Ascending aorta (tissue), 2 donors: ENCODE measurements at regions not wholly inside any gene's neighbourhood (a gene's known extent, or its start where the extent isn't known, plus 50 kb on each side); places are given as distances from the start of the nearest gene placed in this dataset.

ENCODE experiments used
- DNase-seq, 2 donors: peaks; one replicate each; pipeline ENCODE4 v3.0.0-alpha.2; 2019; ENCODE audit warnings: low spot score in 2 of 2
- H3K27ac ChIP-seq, 2 donors: fragments of 200-600 bp; sonication (generic); one replicate each; pipeline ENCODE4 v1.5.1; 2016 to 2017; ENCODE audit warnings: mild to moderate bottlenecking in 1 of 2
- H3K27me3 ChIP-seq: fragments of 200-600 bp; sonication (generic); one replicate; pipeline ENCODE4 v1.5.1; 2017
- H3K36me3 ChIP-seq, 2 donors: fragments of 200-600 bp; sonication (generic); one replicate each; pipeline ENCODE4 v1.5.1; 2016
- H3K4me1 ChIP-seq, 2 donors: fragments of 200-600 bp; sonication (generic); one replicate each; pipeline ENCODE4 v1.5.1; 2016 to 2017; ENCODE audit warnings: mild to moderate bottlenecking in 1 of 2
- H3K4me3 ChIP-seq, 2 donors: fragments of 200-600 bp; sonication (generic); one replicate each; pipeline ENCODE4 v1.5.1; 2016 to 2017; ENCODE audit warnings: mild to moderate bottlenecking in 1 of 2
- H3K9me3 ChIP-seq, 2 donors: fragments of 200-600 bp; sonication (generic); one replicate each; pipeline ENCODE4 v1.5.1; 2016
- intact Hi-C: fragments of 100-400 bp; cut with DNase I; formaldehyde crosslinking; loops from one replicate; pipeline ENCODE4 v1.15.1; 2023
- TF ChIP-seq, protein P1 (sequence below), 3 experiments: fragments of 200-600 bp in 2 of 3; fragments of 450-650 bp in 1 of 3; sonication (generic) in 2 of 3; IDR thresholded peaks; one replicate each; pipeline ENCODE4 v1.5.1; 2016 to 2019; ENCODE audit warnings: antibody characterized with exemption in 3 of 3, mild to moderate bottlenecking in 1 of 3, moderate library complexity in 1 of 3

DNA sequence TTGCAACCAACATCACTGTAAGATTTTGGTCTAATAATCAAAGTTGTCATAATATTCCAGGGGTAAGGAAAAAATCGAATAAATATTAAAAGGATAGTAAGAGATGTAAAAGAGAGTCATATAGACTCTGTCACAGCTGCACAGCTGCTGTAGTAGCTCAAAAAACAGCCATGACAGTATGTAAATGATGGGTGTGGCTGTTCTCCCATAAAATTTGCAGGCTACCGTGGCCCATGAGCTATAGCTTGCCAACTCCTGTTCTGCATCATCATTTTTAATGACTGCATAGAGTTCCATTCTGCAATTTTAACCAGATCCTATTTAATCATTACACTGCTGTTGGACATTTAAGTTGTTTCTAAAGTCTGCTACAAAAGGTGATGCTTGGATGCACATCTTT lies 450.5 kb upstream of the MPDZ start:
- H3K4me3 ChIP-seq = no peak overlapping the region
- DNase-seq = no peak
- no peak overlapping the region for H3K27ac ChIP-seq
- H3K9me3 ChIP-seq = no peaks in the 10 kb centered on the region
- no peaks in the 10 kb centered on the region for H3K4me1 ChIP-seq
- H3K36me3 ChIP-seq = no peaks in the 10 kb centered on the region
- H3K27me3 ChIP-seq = no peaks in the 10 kb centered on the region
- intact Hi-C loops = no loop called here
- TF ChIP-seq, protein P1, sequence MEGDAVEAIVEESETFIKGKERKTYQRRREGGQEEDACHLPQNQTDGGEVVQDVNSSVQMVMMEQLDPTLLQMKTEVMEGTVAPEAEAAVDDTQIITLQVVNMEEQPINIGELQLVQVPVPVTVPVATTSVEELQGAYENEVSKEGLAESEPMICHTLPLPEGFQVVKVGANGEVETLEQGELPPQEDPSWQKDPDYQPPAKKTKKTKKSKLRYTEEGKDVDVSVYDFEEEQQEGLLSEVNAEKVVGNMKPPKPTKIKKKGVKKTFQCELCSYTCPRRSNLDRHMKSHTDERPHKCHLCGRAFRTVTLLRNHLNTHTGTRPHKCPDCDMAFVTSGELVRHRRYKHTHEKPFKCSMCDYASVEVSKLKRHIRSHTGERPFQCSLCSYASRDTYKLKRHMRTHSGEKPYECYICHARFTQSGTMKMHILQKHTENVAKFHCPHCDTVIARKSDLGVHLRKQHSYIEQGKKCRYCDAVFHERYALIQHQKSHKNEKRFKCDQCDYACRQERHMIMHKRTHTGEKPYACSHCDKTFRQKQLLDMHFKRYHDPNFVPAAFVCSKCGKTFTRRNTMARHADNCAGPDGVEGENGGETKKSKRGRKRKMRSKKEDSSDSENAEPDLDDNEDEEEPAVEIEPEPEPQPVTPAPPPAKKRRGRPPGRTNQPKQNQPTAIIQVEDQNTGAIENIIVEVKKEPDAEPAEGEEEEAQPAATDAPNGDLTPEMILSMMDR (IDR thresholded peaks at IDR 0.05) = no peak

DNA sequence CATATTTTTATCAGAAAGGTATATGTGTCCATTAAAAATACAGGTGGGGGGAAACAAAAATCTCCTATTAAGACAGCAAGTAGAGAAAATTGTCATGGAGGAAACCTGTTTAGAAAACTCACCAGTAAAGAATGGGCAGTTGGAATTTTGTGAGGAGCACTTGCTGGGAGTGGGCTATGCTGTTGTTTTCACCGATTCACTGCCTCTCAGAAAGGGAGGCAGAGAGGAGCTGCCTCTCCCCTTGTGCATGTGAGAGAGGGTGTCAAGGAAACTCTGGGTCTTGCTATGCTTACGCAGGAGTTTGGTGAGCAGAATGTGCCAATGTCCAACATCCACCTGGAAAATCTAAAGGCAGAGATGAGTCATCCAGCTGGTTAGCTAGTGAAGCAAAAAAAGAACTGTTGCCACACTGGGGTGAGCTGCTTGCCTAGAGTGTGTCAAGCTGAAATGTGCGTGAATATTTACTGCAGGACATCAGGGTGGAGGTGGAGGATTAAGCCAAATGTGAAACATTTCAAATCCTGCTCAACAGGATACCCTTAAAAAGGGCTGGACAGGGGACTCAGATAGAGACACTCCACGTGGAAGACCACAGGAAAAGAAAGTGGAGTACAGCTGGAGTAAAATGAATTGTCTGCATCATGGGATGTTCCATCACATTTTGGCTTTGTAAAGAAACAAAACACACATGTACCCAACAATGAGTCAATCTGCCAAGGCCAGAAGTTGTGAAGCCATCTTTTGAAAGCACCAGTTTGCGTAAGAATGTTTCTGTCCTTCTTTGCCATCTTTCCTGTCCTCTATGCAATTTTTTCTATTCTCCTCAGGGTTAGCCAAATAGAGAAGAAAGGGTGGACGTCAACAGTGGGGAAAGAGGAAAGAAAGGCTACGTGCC lies 449.7 kb upstream of the MPDZ start:
- no peak overlapping the region for H3K4me3 ChIP-seq
- H3K27me3 ChIP-seq = no peaks in the 10 kb centered on the region
- no peak overlapping the region for H3K27ac ChIP-seq
- no peaks in the 10 kb centered on the region for H3K36me3 ChIP-seq
- H3K4me1 ChIP-seq = no peaks in the 10 kb centered on the region
- DNase-seq = no peak
- intact Hi-C loops = no loop called here
- H3K9me3 ChIP-seq = no peaks in the 10 kb centered on the region
- TF ChIP-seq, protein P1 (IDR thresholded peaks at IDR 0.05) = no peak

DNA sequence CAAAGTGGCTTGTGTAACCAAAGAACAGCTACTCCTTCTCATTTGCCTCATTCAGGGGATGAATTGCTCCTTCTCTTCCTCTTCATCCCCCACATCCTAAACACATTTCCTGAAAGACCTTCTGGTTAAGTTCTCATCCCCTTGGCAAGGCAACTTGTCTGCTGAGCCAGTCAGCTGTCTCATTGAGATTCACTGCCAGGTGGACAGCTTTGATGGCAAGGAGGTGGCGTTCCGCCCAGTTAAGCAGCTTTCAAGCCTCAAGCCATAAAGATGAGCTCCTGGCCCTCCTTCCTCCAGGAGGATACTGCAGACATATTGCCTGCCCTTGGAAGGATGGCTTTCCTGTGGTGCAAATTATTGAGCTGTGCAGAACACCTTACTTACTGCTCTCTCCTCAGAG lies 448.6 kb upstream of the MPDZ start:
- intact Hi-C loops = no loop called here

DNA sequence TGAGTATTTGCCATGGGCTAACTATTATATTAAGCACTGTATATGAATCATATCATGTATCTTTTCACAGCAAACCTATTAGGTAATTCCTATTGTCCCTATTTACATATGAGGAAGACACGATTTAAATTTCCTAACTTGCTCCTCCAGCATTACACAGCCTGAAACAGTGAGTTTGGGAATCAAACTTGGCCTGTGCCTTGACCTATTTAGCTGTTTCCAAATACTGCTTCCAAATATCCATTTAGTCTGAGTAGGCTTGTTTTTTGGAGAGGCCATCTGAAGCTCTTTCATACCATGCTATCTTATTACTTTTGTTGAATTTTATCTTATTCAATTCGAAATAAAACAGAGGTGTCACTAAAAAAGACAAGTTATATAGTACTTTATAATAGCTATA lies 447.3 kb upstream of the MPDZ start:
- intact Hi-C loops = no loop called here
- no peak for DNase-seq
- TF ChIP-seq, protein P1 (IDR thresholded peaks at IDR 0.05) = no peak
- Histone ChIP-seq H3K4me3 (no peak overlapping the region), H3K4me1 (no peaks in the 10 kb centered on the region), H3K27ac (no peak overlapping the region), H3K36me3 (no peaks in the 10 kb centered on the region), H3K27me3 (no peaks in the 10 kb centered on the region), H3K9me3 (no peaks in the 10 kb centered on the region)

More for the DNA sequence above, 448.6 kb upstream of the MPDZ start:
- no peaks in the 10 kb centered on the region for H3K9me3 ChIP-seq
- no peaks in the 10 kb centered on the region for H3K4me1 ChIP-seq
- H3K36me3 ChIP-seq = no peaks in the 10 kb centered on the region
- TF ChIP-seq, protein P1 (IDR thresholded peaks at IDR 0.05) = no peak
- no peak overlapping the region for H3K4me3 ChIP-seq
- H3K27ac ChIP-seq = no peak overlapping the region
- H3K27me3 ChIP-seq = no peaks in the 10 kb centered on the region
- DNase-seq = no peak

DNA sequence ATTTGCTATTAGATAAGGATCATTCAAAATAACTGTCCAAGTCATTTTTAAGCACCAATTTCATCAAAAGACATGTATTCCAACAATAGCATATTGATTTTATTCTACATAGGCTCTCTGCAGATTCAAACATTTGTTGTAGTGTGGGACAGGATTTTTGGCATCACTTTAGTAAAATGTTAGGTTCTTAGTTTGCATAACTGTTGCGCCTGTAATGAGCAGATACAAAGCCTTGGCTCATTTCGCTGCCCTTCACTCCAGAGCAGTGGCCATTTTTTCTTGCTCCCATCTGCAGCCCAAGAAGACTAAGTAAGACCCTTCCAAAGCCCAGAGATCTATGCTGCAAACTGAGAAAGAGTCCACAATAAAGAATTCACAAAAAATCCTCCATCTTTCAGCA lies 446.0 kb upstream of the MPDZ start:
- no peak overlapping the region for H3K27ac ChIP-seq
- no peak overlapping the region for H3K4me3 ChIP-seq
- H3K27me3 ChIP-seq = no peaks in the 10 kb centered on the region
- H3K36me3 ChIP-seq = no peaks in the 10 kb centered on the region
- intact Hi-C loops = no loop called here
- DNase-seq = no peak
- no peaks in the 10 kb centered on the region for H3K9me3 ChIP-seq
- H3K4me1 ChIP-seq = no peaks in the 10 kb centered on the region
- TF ChIP-seq, protein P1 (IDR thresholded peaks at IDR 0.05) = no peak
